HG02623 (cell line): ENCODE measurements at regions not wholly inside any gene's neighbourhood (a gene's known extent, or its start where the extent isn't known, plus 50 kb on each side); places are given as distances from the start of the nearest gene placed in this dataset.

Experiments
- ATAC-seq: cut with Tn5 transposase; IDR thresholded peaks from one replicate; pipeline ENCODE4 v1.9.1; 2021; ENCODE audit warnings: moderate library complexity; ENCODE audit not compliant: unreplicated experiment

- no peak for ATAC-seq
Measured at GRCh38 chr10:24008164-24009091, 200.5 kb upstream of the KIAA1217 start.

GRCh38 chr10:24009115-24009514 is 199.8 kb upstream of the KIAA1217 start:
- no peak for ATAC-seq

- no peak for ATAC-seq
Measured at GRCh38 chr10:24009736-24010135, 199.2 kb upstream of the KIAA1217 start.

GRCh38 chr10:24010436-24010970 is 198.4 kb upstream of the KIAA1217 start:
- no peak for ATAC-seq

GRCh38 chr10:24012249-24012803 is 196.6 kb upstream of the KIAA1217 start:
- no peak for ATAC-seq

- no peak for ATAC-seq
Measured at GRCh38 chr10:24027107-24027506, 181.8 kb upstream of the KIAA1217 start.

GRCh38 chr10:24034571-24034970 is 174.4 kb upstream of the KIAA1217 start:
- ATAC-seq, result no peak

GRCh38 chr10:24035761-24036160 is 173.2 kb upstream of the KIAA1217 start:
- ATAC-seq, result no peak

- ATAC-seq, result no peak
Measured at GRCh38 chr10:24039315-24039714, 169.6 kb upstream of the KIAA1217 start.

GRCh38 chr10:24039897-24040296 is 169.0 kb upstream of the KIAA1217 start:
- no peak for ATAC-seq

- ATAC-seq, result no peak
Measured at GRCh38 chr10:24041034-24041433, 167.9 kb upstream of the KIAA1217 start.

GRCh38 chr10:24041834-24042233 is 167.1 kb upstream of the KIAA1217 start:
- no peak for ATAC-seq

- no peak for ATAC-seq
Measured at GRCh38 chr10:24042884-24043283, 166.1 kb upstream of the KIAA1217 start.

GRCh38 chr10:24046060-24046459 is 162.9 kb upstream of the KIAA1217 start:
- ATAC-seq, result no peak

GRCh38 chr10:24047176-24047575 is 161.8 kb upstream of the KIAA1217 start:
- no peak for ATAC-seq

GRCh38 chr10:24054421-24054820 is 154.5 kb upstream of the KIAA1217 start:
- ATAC-seq, result no peak

- ATAC-seq, result no peak
Measured at GRCh38 chr10:24080207-24080606, 128.7 kb upstream of the KIAA1217 start.

GRCh38 chr10:24086296-24087086 is 122.4 kb upstream of the KIAA1217 start:
- no peak for ATAC-seq

- ATAC-seq, result no peak
Measured at GRCh38 chr10:24091256-24091655, 117.7 kb upstream of the KIAA1217 start.

- no peak for ATAC-seq
Measured at GRCh38 chr10:24096281-24096680, 112.7 kb upstream of the KIAA1217 start.

GRCh38 chr10:24097751-24098207 is 111.2 kb upstream of the KIAA1217 start:
- no peak for ATAC-seq
